ENCODE measurements at regions not wholly inside any gene's neighbourhood (a gene's known extent, or its start where the extent isn't known, plus 50 kb on each side); places are given as distances from the start of the nearest gene placed in this dataset.

DNA sequence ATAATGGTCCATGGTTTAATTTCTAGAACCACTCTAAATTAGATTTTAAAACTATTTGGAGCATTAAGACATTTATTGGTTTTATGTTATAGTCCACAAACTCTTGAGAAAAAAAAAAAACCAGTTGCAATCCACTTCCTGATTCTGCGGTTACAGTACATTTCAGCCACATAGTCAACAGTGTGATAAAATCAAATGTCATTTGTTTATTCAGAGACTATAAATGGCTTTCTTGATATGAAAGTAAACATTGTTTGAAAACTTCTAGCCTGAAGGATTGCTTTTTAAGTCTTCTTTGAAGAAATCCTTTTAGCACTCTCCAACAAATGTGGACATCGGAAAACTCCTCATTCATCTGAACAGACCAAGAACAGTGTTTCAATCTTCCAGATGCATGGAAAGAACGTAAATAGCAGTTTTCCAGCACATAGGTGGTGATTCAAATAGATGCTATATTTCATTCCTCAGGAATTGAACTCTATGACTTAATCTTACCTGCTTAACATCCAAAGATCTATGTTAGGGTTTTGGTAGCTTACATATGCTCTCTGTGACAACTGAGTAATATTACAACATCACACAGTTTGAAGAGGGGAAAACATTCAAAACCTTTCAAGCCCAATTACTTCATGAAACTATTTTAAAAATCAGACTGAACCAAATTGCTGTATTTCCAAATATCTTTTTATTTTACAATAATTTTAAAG, 87.8 kb upstream of the UBE2E2 start:
- TF ChIP-seq, protein P1, sequence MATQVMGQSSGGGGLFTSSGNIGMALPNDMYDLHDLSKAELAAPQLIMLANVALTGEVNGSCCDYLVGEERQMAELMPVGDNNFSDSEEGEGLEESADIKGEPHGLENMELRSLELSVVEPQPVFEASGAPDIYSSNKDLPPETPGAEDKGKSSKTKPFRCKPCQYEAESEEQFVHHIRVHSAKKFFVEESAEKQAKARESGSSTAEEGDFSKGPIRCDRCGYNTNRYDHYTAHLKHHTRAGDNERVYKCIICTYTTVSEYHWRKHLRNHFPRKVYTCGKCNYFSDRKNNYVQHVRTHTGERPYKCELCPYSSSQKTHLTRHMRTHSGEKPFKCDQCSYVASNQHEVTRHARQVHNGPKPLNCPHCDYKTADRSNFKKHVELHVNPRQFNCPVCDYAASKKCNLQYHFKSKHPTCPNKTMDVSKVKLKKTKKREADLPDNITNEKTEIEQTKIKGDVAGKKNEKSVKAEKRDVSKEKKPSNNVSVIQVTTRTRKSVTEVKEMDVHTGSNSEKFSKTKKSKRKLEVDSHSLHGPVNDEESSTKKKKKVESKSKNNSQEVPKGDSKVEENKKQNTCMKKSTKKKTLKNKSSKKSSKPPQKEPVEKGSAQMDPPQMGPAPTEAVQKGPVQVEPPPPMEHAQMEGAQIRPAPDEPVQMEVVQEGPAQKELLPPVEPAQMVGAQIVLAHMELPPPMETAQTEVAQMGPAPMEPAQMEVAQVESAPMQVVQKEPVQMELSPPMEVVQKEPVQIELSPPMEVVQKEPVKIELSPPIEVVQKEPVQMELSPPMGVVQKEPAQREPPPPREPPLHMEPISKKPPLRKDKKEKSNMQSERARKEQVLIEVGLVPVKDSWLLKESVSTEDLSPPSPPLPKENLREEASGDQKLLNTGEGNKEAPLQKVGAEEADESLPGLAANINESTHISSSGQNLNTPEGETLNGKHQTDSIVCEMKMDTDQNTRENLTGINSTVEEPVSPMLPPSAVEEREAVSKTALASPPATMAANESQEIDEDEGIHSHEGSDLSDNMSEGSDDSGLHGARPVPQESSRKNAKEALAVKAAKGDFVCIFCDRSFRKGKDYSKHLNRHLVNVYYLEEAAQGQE (IDR thresholded peaks at IDR 0.05; ENCODE audit: insufficient read depth in 1 of 2, low read depth in 2 of 2, low read length in 2 of 2), result no peak
- TF ChIP-seq SIN3A (IDR thresholded peaks at IDR 0.05; ENCODE audit: borderline replicate concordance, insufficient read depth, low read length), result no peak
